ENCODE measurements at regions not wholly inside any gene's neighbourhood (a gene's known extent, or its start where the extent isn't known, plus 50 kb on each side); places are given as distances from the start of the nearest gene placed in this dataset.

DNA sequence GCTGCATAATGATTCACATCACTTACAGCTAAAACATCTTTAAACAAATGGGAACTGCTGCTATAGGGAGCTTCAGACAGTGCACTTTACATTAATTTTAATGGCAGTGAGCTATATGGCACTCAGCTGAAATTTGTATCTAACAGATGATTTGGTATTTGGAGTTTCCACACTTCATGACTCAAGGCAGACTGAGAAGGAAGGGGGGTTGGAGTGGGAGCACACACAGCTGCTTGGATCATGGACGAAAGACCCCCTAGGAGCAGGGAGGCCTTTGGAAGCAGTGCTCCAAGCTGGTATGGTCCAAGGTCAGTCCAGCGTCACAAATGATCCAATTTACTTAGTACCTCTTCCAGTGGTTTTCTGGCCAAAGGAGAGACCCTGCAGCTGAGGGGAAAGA lies 389.7 kb downstream of the FUT8 start:
- H3K14ac ChIP-seq (replicated peaks; ENCODE audit: low read depth, low read length): no peak overlapping the region
- no peak overlapping the region for H2AK9ac ChIP-seq (replicated peaks; ENCODE audit: low read depth, low read length, poor library complexity)
- H3K27ac ChIP-seq (ENCODE audit: insufficient read depth, low read length): no peak overlapping the region
- POLR2A ChIA-PET (ENCODE audit: unreplicated experiment): no interaction called here
- BruUV-seq (replicated peaks): no TSS peak
- no peak overlapping the region for H4K8ac ChIP-seq (ENCODE audit: low read depth in 2 of 2, low read length in 2 of 2)
- H4K5ac ChIP-seq (ENCODE audit: low read depth, low read length): no peak overlapping the region
- no peaks in the 10 kb centered on the region for H3K79me1 ChIP-seq (ENCODE audit: low read depth in 1 of 2, low read length in 2 of 2)
- H2BK20ac ChIP-seq (ENCODE audit: low read depth, low read length): no peak overlapping the region
- no peaks in the 10 kb centered on the region for H3K4me1 ChIP-seq (ENCODE audit: control insufficient read depth, insufficient read depth, low read length)
- H3K9me1 ChIP-seq (ENCODE audit: insufficient read depth, low read length): no peaks in the 10 kb centered on the region
- H3K23ac ChIP-seq (ENCODE audit: low read depth, low read length): no peak overlapping the region
- DNase-seq (no peak), ATAC-seq (ENCODE audit: low read depth) (no peak)
- WGBS, 2 experiments (ENCODE audit: extremely low coverage in 2 of 2, insufficient read length in 1 of 2): no CpG with 5 or more reads among the region's 2 CpGs
- H4K20me1 ChIP-seq (ENCODE audit: insufficient read depth, low read length): no peaks in the 10 kb centered on the region
- H3K27me3 ChIP-seq (ENCODE audit: control insufficient read depth, insufficient read depth, low read length): peaks cover 8% of the 10 kb centered on the region
- CTCF ChIA-PET: interaction anchor here (1.1 kb wide), 1 partner anchor 22 kb away, joined by 4 read pairs; no protein-coding TSS in a partner anchor
- H2BK5ac ChIP-seq (ENCODE audit: low read depth, low read length, poor library complexity, severe bottlenecking): no peak overlapping the region
- no peak overlapping the region for H3K4ac ChIP-seq (ENCODE audit: low read depth, low read length)
- no peak overlapping the region for H2BK15ac ChIP-seq (ENCODE audit: low read depth, low read length)
- no peaks in the 10 kb centered on the region for H3K36me3 ChIP-seq (ENCODE audit: control insufficient read depth, insufficient read depth, low read length)
- H3K9me3 ChIP-seq (ENCODE audit: control insufficient read depth, insufficient read depth, low read length): no peaks in the 10 kb centered on the region
- no peak overlapping the region for H3K18ac ChIP-seq (ENCODE audit: low read depth, low read length)
- H3K4me3 ChIP-seq (ENCODE audit: insufficient read depth, low read depth, low read length): no peak overlapping the region
- intact Hi-C loops (cut with micrococcal nuclease): no loop called here
- H3K9ac ChIP-seq (ENCODE audit: low read depth, low read length): no peak overlapping the region
- no peak overlapping the region for H2BK120ac ChIP-seq (ENCODE audit: low read depth, low read length)
- no peak overlapping the region for H3K56ac ChIP-seq (ENCODE audit: extremely low read depth, insufficient read depth, low read length)
- H2AK5ac ChIP-seq (ENCODE audit: low read depth, low read length): no peak overlapping the region
- TF ChIP-seq, protein P1, sequence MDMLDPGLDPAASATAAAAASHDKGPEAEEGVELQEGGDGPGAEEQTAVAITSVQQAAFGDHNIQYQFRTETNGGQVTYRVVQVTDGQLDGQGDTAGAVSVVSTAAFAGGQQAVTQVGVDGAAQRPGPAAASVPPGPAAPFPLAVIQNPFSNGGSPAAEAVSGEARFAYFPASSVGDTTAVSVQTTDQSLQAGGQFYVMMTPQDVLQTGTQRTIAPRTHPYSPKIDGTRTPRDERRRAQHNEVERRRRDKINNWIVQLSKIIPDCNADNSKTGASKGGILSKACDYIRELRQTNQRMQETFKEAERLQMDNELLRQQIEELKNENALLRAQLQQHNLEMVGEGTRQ (IDR thresholded peaks at IDR 0.05; ENCODE audit: low read depth, low read length): no peak
- TF ChIP-seq SMC3 (IDR thresholded peaks at IDR 0.05; ENCODE audit: low read depth, low read length) (no peak), MXI1 (IDR thresholded peaks at IDR 0.05; ENCODE audit: borderline replicate concordance, low read depth, low read length) (no peak), RCOR1 (IDR thresholded peaks at IDR 0.05; ENCODE audit: insufficient replicate concordance, low read length) (no peak), POLR2A (IDR thresholded peaks at IDR 0.05; ENCODE audit: low read depth, low read length) (no peak), MAZ (IDR thresholded peaks at IDR 0.05; ENCODE audit: borderline replicate concordance, low read depth, low read length) (no peak), FOS (IDR thresholded peaks at IDR 0.05; ENCODE audit: low read depth, low read length) (no peak), BHLHE40 (IDR thresholded peaks at IDR 0.05; ENCODE audit: low read depth, low read length) (no peak), RFX5 (IDR thresholded peaks at IDR 0.05; ENCODE audit: low read depth, low read length) (no peak), CEBPB (IDR thresholded peaks at IDR 0.05; ENCODE audit: low read depth, low read length) (no peak), MAFK (IDR thresholded peaks at IDR 0.05; ENCODE audit: low read depth, low read length) (no peak), RAD21 (IDR thresholded peaks at IDR 0.05; ENCODE audit: low read length) (no peak)
- no peak overlapping the region for H4K91ac ChIP-seq (ENCODE audit: insufficient read depth, low read depth, low read length)
- no peak overlapping the region for H2AFZ ChIP-seq (replicated peaks; ENCODE audit: low read length, poor library complexity)
- in situ Hi-C loops (cut with MboI; ENCODE audit: low sequenced_read_pairs): no loop called here
- dilution Hi-C loops (cut with HindIII; ENCODE audit: low sequenced_read_pairs, unreplicated experiment): no loop called here
- no peak overlapping the region for H3K4me2 ChIP-seq (ENCODE audit: low read depth, low read length)
